Left cardiac atrium (tissue), 4 donors: ENCODE measurements at regions not wholly inside any gene's neighbourhood (a gene's known extent, or its start where the extent isn't known, plus 50 kb on each side); places are given as distances from the start of the nearest gene placed in this dataset.
A peak's percentile ranks its signal among the peaks of the same experiment; 100 is the strongest.
"Not testable (repeated sequence)": the region's sequence is repeated elsewhere in the genome, so short reads cannot be mapped to it uniquely, and the experiment has no call there.

Experiments used
- ATAC-seq, 2 donors: fragments of 200-7000 bp; cut with Tn5 transposase; one replicate each; pipeline ENCODE4 v1.9.1; 2020; ENCODE audit warnings: mild to moderate bottlenecking in 2 of 2, moderate library complexity in 2 of 2
- DNase-seq: peaks from one replicate; pipeline ENCODE4 v3.0.0-alpha.2; 2020
- intact Hi-C, 2 donors: fragments of 100-400 bp; cut with DNase I; formaldehyde crosslinking; loops; one replicate each; pipeline versions ENCODE4 v1.14.1 to v1.15.1; 2022 to 2023
- donor health status: DM: no; HTN: yes; CAD: no.
- donor health status: DM: no; HTN: yes; CAD: no; lungs with severe emphysema.
- donor health status: DM: yes; HTN: yes; CAD: no.
- donor health status: Dilated cardiomyopathy.

DNA sequence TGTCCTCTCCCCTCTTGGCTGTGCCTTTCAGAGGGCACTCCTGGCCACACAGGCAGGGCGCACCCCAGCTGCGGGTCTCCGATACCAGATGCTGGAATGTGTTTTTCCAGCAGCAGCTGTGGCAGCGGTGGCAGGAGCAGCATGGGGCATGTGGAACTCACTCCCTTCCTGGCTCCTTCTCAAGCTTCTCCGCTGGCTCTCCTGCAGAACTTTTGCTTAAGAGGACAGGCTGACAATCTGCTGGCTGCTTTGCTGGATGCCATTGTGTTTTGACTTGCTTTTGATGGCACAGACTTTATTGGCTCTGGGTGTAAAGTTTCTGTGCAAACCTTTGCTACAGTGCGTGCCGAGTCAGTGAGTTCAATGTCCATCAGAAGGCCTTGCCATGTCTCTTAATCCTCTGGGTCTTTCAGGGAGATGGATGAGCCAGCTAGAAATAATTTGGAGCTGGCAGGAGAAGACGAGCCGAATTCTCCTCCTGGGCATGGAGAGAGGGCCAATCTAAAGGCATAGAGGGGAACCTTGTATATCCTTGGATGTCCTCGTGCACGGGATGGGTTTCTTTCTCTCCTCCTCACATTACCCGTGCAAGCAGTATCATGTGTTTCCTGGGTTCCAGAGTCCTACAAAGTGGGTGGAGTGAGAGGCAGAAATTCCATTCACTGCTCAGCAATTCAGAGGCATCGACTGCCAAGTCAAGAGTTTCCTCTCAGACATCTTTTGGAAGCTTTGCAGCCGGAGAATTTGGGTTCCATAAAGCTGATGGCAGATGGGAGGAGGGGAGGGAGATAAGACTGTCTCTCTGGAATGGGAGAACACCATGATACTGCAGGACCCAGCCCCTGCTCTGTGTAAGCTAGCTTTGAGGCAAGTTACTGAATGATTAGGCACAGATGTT is 231.2 kb downstream of the FGF9 start:
- peak; percentile 69 to 91 for ATAC-seq
- intact Hi-C loops: no loop called here
- peak; percentile 27 for DNase-seq

DNA sequence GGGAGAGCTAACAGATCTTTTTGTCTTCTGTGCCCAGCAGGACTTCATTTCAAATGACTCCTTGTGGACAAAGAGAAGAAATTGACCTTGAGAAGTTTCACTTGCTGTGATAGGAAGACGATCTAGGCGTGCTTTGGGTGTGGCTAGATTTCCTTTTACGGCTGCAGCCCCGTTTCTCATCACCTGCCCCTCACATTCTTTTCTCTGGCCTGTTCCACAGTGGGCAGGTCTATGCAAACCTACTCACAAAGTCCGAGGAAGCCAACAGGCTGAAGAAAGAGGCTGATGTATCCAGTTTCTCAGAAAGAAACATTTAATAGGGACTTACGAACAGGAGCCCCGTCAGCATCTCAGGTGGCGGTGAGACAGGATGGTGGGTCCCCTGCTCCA is 231.8 kb downstream of the FGF9 start:
- intact Hi-C loops: no loop called here
- ATAC-seq: peak; percentile 1 to 67
- DNase-seq: no peak

DNA sequence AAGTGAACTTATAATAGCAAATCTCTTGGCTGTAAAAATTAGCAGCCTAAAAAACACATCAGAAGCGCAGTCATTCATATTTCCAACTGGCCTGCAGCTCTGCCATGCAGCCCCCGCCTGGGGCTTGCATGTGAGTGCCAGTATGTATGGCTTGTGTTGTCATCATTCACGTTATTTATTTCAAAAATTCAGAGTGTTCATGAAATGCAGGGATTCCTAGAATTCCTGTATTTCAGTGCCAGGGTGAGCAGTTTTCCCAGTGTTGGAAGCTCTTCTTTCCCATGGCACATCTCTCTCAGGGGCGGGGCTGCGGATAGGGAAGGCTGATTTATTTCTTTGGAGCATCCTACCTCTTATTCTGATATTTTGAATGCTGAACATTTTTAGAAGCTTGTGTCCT is 234.6 kb downstream of the FGF9 start:
- no peak for ATAC-seq
- no peak for DNase-seq
- intact Hi-C loops: no loop called here

DNA sequence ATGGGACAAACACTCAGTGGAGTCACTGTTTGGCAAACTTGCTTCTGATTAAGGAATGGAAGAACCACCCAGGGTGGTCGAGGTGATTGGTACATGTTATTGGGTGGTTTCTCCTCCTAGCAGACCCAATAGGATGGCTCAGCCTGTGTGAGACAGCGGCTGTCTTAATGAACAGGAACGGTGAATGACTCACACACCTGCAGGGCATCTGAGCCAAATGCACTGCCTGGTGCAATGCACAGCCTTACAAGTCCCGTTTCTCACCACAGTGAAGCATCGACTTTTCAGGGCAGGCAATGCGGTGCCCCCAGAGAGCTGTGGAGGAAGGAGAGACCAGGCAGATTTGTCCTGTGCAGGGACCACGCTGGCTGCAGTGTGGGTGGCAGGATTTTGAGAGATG is 238.5 kb downstream of the FGF9 start:
- DNase-seq (no peak), ATAC-seq (peak in 1 of 2 donors; percentile 45)
- intact Hi-C loops: no loop called here

DNA sequence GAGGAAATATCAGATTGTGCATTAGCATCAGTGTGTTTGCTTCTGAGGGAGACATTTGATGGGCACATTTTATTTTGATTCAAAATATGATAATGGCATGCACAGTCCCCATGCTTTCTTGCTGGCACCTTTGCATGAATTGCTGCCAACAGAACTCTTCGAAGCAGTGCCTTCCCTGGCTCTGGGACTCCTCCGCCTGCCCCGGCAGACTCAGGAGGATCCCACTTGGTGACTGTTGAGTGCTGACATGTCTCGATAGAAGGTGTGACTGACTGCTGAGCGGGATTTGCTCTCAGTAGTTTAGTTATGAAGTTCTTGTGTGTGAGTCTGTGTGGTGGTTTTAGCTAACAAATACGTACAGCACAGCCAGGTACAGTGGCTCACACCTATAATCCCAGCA is 239.7 kb downstream of the FGF9 start:
- intact Hi-C loops: no loop called here
- ATAC-seq (peak; percentile 65 to 87), DNase-seq (no peak)

DNA sequence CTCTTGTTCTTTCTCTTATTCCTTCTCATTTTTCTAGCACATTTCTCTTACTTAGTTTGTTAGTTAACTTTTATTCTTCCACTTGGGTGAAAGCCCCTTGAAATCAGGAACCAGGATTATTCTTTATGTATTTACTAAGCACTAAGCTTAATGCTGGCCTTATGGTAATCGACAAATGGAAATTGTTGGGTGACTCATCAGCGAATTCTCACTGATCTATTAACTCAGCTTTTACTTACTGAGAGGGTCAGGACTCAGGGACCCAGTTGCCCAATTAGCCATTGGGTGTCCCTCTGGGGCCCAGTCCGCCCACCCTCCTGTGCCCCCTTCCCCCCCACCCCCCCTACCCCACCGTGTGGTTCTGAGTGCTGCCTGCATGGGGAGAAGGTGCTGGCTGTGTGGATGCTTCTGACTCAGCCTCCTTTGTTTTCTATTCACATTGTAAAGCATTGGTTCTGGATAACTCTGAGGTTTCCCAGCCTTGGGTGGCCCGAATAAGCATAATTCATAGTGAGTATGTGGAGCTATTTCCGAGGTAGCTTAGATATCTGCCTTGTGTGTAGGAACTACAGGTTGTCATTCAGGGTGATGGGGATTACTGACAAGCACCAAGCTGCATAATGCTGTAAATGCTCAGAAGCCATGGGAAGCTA is 240.9 kb downstream of the FGF9 start:
- intact Hi-C loops: no loop called here
- no peak for ATAC-seq
- no peak for DNase-seq

DNA sequence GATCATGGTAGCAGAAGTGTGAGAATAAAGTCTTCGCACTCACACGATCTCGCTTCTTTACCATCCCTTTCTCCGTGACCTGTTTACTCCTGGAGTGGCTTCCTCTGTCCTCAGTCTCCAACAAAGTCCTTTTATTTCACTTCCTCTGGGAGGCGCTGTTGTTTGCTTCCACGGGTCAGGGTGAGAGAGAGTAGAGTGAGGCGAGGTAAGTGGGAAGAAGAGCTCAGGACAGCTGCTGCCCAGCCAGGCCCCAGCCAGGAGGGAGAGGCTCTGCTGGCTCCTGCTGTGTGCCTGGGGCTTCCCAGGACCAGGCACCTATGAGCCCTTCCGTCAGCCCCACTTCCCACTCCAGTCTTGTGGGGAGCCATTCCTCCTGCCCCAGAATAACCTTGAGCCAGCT is 242.1 kb downstream of the FGF9 start:
- intact Hi-C loops: no loop called here
- ATAC-seq (no peak), DNase-seq (no peak)

DNA sequence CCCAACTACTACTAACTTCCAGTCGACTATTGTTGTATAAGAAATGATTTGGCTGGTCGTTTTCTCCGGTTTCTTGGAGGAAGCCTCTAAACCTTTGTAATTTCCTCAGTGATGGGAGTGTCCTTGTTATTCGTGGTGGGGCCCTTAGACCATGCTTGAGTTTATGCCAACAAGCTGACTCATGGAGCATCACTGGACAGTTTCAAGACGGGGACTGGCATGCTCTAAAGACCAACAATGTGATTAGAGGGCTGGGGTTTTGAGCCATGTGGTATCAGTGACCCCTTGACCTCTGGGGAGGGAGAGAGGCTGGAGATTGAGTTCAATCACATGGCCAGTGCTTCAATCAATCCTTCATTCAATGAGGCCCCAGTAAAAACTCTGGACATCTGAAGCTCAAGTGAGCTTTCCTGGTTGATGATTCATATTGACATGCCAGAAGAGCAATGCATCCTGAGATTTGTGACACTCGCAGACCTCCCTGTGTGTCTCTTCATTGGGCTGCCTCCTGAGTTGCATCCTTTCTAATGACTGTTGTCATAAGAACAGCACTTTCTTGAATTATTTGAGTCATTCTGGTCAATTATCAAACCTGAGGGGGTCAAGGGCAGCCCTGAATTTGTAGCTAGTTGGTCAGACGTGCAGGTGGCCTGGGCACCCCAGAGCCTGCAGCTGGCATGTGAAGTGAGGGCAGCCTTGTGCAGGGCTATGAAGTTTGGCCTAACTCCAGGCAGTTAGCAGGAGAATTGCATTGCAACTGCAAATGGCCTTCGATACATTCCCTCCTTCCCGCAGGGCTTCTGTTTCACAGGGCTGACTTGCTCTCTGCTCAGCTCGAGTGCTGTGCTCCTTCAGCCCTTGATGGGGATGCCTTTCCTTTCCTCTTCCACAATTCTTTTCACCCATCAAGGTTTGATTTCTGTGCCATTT is 246.5 kb downstream of the FGF9 start:
- peak in 1 of 2 donors; percentile 37 for ATAC-seq
- no peak for DNase-seq
- intact Hi-C loops: no loop called here

DNA sequence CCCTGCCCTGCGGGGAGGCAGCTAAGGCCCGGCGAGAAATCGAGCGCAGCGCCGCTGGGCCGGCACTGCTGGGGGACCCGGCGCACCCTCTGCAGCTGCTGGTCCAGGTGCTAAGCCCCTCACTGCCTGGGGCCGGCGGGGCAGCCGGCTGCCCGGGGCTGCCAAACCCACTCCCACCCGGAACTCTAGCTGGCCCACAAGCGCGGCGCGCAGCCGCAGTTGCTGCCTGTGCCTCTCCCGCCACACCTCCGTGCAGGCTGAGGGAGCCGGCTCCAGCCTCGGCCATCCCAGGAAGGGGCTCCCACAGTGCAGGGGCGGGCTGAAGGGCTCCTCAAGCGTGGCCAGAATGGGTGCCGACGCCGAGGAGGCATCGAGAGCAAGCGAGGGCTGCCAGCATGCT is 249.9 kb downstream of the FGF9 start:
- DNase-seq, ATAC-seq, intact Hi-C loops: not testable (repeated sequence)

DNA sequence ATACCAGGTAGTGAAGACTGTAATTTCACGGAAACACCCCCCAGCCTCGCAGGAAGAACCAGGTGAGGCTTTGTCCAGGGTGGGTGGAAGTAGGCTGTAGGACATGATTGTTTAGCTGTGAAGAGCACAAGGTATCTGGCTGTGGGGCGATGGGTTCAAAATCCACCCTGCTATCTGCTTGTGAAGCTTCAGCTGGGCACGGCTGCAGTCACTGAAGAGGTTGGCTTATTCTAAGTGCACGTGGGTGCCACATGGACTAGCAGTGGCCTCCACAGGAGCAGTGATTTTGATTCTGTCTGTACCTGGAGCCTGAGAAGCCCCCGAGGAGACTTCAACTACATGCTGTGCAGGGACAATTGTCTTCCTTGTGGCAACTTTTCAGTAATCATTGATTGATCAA is 254.1 kb downstream of the FGF9 start:
- no peak for DNase-seq
- intact Hi-C loops: no loop called here
- ATAC-seq: no peak

DNA sequence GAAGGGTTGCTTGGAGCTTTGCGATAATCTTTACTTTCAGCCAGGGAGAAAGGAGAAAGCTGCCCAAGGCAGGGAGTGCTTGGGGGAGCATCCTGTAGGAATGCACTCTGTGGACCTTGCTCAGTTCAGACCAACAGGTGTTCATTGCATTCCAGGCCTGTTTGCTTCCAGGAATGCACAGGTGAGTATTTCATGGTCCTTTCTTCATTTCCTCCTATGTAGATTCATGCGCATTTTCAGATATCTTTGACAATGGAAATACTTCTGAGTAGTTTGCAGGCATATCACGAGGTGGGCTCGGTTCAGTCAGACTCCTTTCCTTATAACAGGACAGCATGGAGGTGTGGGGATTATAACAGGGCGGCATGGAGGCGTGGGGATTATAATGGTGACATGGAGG is 254.8 kb downstream of the FGF9 start:
- ATAC-seq: no peak
- intact Hi-C loops: no loop called here
- DNase-seq: no peak

DNA sequence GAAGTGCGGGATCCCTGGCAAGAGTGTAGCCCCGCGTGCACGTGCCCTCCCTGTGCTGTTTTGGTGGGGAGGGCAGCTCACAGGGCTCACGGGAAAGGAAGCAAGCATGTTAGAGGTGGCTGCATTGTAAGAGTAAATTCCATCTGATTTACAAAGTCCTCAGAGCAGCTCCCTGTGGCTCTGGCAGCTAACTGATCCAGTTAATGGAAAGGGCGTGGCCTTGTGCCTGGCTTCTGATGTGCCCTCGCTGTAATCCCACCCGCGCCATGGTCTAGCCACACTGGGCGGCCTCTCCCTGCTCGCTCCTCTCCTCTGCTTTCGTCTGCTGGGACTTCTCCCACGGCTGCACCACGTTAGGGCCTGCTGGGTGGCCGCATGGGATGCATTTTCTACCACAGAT is 258.5 kb downstream of the FGF9 start:
- DNase-seq: no peak
- intact Hi-C loops: no loop called here
- no peak for ATAC-seq

DNA sequence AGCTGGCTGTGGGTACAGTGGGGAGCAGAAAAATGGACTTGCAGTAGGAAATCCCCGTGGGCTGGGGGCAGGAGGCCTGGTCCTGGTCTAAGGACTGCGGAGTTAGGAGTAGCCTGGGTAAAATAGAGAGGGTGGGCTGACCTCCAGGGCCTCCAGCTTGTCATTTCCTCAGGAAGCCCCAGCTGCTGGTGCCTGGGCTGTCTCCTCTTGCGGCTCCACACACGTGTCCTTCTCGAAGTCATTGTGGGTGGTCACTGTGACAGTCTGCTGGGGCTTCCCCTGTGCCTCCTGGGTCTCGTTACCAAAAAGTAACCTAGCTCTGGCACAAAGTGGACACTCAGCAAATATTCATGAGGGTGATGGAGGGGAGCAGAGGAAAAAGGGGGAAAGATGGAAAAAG is 259.7 kb downstream of the FGF9 start:
- DNase-seq (no peak), ATAC-seq (no peak)
- intact Hi-C loops: no loop called here

DNA sequence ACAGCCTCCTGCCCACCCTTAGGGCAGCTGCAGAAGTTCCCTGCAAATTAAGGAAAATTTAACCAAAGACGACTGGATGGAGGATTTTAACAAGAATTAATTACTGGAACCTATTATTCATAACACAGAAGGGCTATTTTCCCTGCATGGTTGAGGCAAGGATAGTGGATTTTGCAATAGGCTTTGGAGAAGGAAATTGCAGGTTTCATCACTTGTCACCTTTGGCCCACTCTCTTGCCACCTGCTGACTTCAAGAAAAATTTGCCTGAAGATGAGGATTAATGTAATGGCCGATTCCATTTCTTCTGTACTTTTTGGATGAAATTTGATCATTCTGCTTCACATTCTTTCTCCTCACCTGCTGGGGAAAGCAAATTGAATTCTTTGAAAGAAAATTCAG is 261.7 kb downstream of the FGF9 start:
- intact Hi-C loops: no loop called here
- ATAC-seq: no peak
- no peak for DNase-seq

DNA sequence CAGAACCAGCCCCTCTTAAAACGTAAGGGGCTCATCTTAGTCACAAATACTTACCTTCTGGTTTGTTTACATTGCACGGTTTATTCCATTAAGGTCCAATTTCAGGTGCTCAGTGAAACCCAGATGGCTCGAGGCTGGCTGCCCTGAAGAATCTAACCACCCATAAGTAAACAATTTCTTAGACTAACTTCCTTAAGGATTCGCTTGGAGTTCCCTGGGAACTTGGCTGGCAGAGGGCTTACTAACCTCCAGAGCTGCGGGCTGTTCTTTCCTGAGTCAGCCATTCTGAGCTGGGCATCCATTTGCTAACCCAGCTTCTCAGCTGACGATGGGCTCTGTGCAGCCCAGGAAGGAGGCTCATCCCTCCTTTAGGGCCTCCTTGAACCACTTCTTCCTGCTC is 262.1 kb downstream of the FGF9 start:
- ATAC-seq (no peak), DNase-seq (no peak)
- intact Hi-C loops: no loop called here

DNA sequence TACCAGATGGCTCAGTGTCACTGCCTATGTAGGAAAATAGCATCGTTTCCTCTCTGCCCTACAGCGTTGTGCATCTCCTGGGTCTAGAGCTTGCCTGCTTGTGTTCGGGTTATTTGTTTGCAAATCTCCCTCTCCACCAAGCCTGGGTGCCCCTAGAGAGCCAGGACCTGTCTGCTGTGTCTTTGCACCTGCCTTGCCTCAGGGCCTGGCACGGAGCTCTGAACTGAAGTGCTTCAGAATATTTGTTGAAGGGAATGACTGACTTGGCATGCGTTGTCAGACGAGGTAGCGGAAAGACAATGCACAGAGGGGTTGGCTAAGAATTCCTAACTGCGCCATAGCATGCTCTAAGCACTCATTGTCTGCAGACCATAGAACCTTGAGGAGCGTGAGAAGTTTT is 263.4 kb downstream of the FGF9 start:
- no peak for ATAC-seq
- DNase-seq: no peak
- intact Hi-C loops: no loop called here

DNA sequence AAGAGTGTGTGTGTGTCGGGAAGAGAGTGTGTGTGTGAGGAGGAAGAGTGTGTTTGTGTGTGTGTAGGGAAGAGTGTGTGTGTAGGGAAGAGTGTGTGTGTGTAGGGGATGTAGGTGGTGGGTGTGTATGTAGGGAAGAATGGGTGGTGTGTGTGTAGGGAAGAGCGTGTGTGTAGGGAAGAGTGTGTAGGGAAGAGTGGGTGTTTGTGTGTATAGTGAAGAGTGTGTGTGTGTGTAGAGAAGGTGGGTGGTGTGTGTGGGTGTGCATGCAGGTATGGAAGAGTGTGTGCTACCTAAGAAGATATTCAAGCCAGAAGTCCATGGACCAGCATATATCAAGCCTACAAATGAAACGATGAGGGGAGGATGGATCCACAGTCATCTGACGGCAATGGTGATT is 265.8 kb downstream of the FGF9 start:
- ATAC-seq (no peak), DNase-seq (no peak)
- intact Hi-C loops: no loop called here

DNA sequence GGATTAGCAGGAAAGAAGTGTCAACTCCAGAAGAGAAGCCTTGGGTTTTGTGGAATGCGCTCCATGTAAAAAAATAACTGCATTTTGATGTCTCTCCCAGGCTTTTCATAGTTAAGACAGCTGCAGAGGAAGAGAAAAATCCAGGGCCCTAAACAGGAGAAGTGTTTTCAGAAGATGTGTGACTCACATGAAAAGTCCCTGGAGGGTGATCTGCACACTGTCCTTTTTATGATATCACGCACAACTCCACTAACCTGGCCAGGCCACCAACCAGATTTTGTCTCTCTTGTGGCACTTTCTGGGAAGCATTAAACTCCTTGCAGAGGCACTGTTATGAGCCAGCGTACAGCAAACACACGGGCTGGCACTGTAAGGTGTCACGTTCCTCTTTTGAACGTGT is 267.3 kb downstream of the FGF9 start:
- DNase-seq (no peak), ATAC-seq (no peak)
- intact Hi-C loops: no loop called here

DNA sequence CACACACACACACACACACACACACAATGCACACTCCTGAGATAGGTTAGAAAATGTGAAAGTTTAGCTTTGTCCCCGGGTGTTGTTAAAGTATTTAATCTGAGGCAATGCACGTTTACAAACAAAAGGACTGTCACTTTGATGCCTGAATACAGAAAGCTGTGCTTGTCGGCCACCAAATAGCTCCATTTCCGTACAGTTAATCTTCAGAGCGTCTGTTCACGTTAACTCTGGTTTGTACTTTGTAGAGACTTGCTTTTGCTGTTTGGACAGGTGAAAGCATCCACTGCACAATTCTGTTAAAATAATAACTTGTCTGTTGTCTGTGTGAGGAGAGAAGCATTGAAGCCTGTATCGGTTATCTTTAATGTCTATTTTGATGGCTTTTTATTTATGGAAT is 267.8 kb downstream of the FGF9 start:
- no peak for ATAC-seq
- no peak for DNase-seq
- intact Hi-C loops: no loop called here

DNA sequence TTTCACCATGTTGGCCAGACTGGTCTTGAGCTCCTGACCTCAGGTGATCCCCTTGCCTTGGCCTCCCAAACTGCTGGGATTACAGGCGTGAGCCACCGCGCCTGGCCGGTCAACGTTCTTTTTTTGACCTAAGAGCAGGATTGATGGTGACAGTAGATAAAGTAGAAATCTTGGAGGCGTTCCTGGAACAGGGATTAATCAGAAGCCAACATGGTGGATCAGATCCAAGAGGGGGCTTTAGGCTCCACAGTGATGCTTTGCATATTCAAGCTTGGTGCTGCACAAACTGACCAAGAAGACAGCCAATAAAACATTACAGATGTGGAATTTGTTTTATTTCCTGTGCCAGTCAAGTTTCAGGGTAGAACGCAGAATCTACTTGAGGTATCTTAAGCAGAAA is 271.2 kb downstream of the FGF9 start:
- ATAC-seq: no peak
- intact Hi-C loops: no loop called here

More for the DNA sequence above, 271.2 kb downstream of the FGF9 start:
- no peak for DNase-seq
